K562 (cell line): ENCODE measurements at regions not wholly inside any gene's neighbourhood (a gene's known extent, or its start where the extent isn't known, plus 50 kb on each side); places are given as distances from the start of the nearest gene placed in this dataset.

ENCODE experiments used
- ATAC-seq: fragments of 200-7000 bp; cut with Tn5 transposase; 3 replicates; pipeline ENCODE4 v1.9.1; 2020; ENCODE audit warnings: moderate library complexity
- BruUV-seq: library from RNA; stranded (reverse); fragments of 400-500 nt; replicated peaks from 2 replicates; lab custom pipeline; 2021; lab: Mats Ljungman, UMichigan
- CTCF ChIA-PET: fragments of 300-600 bp; formaldehyde crosslinking; extraction: SDS; loops from one replicate; lab custom pipeline; 2021; ENCODE audit warnings: low intra/inter-chr PET ratio; lab: Yijun Ruan, JAX
- POLR2A ChIA-PET: fragments of 300-600, 350-650 bp; sonication (Branson Sonifier 250); formaldehyde crosslinking; extraction: SDS; loops from one replicate; lab custom pipeline; 2021; ENCODE audit warnings: antibody characterized with exemption, inconsistent platforms; lab: Yijun Ruan, JAX
- DNase-seq, 4 experiments: peaks; one replicate each; pipeline versions ENCODE4 v3.0.0 to v3.0.0-alpha.2; 2011 to 2018; ENCODE audit warnings: low spot score in 3 of 4, mixed read lengths in 3 of 4; ENCODE audit errors: extremely low read depth in 1 of 4
- FAIRE-seq: peaks from 2 replicates; lab custom pipeline; 2011; peaks lifted over from hg19 to GRCh38; lab: Jason Lieb, UNC
- H2AFZ ChIP-seq: 2 replicates; pipeline ENCODE4 v1.6.0; 2011; ENCODE audit warnings: low read depth, low read length, control low read depth, inconsistent platforms
- H3K27ac ChIP-seq: fragments of 200-600 bp; 3 replicates; pipeline ENCODE4 v1.8.0; 2011; ENCODE audit warnings: low read depth, mild to moderate bottlenecking, control low read depth, inconsistent platforms, low read length, moderate library complexity, mixed read lengths; ENCODE audit errors: extremely low read depth
- H3K27me3 ChIP-seq, 2 experiments: fragments of 300-600 bp in 1 of 2; 2 replicates in 1 of 2; 3 replicates in 1 of 2; pipeline versions ENCODE4 v1.6.0 to v1.8.0; 2011; ENCODE audit warnings: inconsistent platforms in 2 of 2, low read length in 2 of 2, mild to moderate bottlenecking in 1 of 2, mixed read lengths in 1 of 2, moderate library complexity in 1 of 2; ENCODE audit not compliant: control insufficient read depth in 2 of 2, insufficient read depth in 2 of 2
- H3K36me3 ChIP-seq: fragments of 300-600 bp; 3 replicates; pipeline ENCODE4 v1.8.0; 2011; ENCODE audit warnings: mild to moderate bottlenecking, low read length, inconsistent platforms; ENCODE audit not compliant: control insufficient read depth, insufficient read depth
- H3K4me1 ChIP-seq, 2 experiments: fragments of 200-600 bp in 1 of 2; replicated peaks in 1 of 2; 2 replicates in 1 of 2; 3 replicates in 1 of 2; pipeline versions ENCODE4 v1.5.1 to v1.8.0; 2011; ENCODE audit warnings: inconsistent platforms in 2 of 2, low read length in 2 of 2, mild to moderate bottlenecking in 1 of 2, mixed read lengths in 1 of 2, moderate library complexity in 1 of 2; ENCODE audit not compliant: control insufficient read depth in 2 of 2, insufficient read depth in 2 of 2
- H3K4me2 ChIP-seq: 2 replicates; pipeline ENCODE4 v1.6.1; 2011; ENCODE audit warnings: low read length, control low read depth, inconsistent platforms, mixed read lengths; ENCODE audit not compliant: insufficient read depth
- H3K4me3 ChIP-seq: fragments of 200-600 bp; sonication (generic), shearing (Covaris generic); 2 replicates; pipeline ENCODE4 v1.5.1; 2016; ENCODE audit warnings: control low read depth, inconsistent platforms
- H3K79me2 ChIP-seq: fragments of 200-600 bp; 3 replicates; pipeline ENCODE4 v1.8.0; 2011; ENCODE audit warnings: low read length, inconsistent platforms; ENCODE audit not compliant: control insufficient read depth, insufficient read depth
- H3K9ac ChIP-seq, 2 experiments: 2 replicates each; pipeline versions ENCODE4 v1.6.0 to v1.6.1; 2011; ENCODE audit warnings: low read depth in 2 of 2, low read length in 2 of 2, control low read depth in 1 of 2, inconsistent platforms in 1 of 2, mild to moderate bottlenecking in 1 of 2, mixed read lengths in 1 of 2; ENCODE audit not compliant: insufficient read depth in 1 of 2
- H3K9me1 ChIP-seq: one replicate; pipeline ENCODE4 v1.6.0; 2011; ENCODE audit warnings: inconsistent platforms, mild to moderate bottlenecking, low read length, moderate library complexity; ENCODE audit not compliant: control insufficient read depth, insufficient read depth
- H3K9me3 ChIP-seq: replicated peaks from 2 replicates; pipeline ENCODE4 v1.5.1; 2011; ENCODE audit warnings: low read depth, low read length, inconsistent platforms; ENCODE audit not compliant: control insufficient read depth, insufficient read depth
- H4K20me1 ChIP-seq: replicated peaks from 2 replicates; pipeline ENCODE4 v1.6.1; 2011; ENCODE audit warnings: low read length, inconsistent platforms, mixed read lengths; ENCODE audit not compliant: control insufficient read depth, insufficient read depth
- E2F4 ChIP-seq: sonication (generic); formaldehyde crosslinking; IDR thresholded peaks from 2 replicates; pipeline ENCODE4 v1.8.0; 2022; ENCODE audit warnings: mild to moderate bottlenecking, low read depth, missing genetic modification reagents
- MAFF ChIP-seq: IDR thresholded peaks from 2 replicates; pipeline ENCODE4 v1.6.1; 2012; ENCODE audit warnings: low read length, improper control_type of control experiment
- MCM5 ChIP-seq: fragments of 450-650 bp; IDR thresholded peaks from 2 replicates; pipeline ENCODE4 v1.6.1; 2016; ENCODE audit warnings: low read depth
- NFIX ChIP-seq: fragments of 250-450 bp; sonication (Bioruptor Pico); IDR thresholded peaks from 2 replicates; pipeline ENCODE4 v1.4.0; 2020; ENCODE audit warnings: low read depth, mild to moderate bottlenecking, moderate library complexity
- NRF1 ChIP-seq, 2 experiments: fragments of 450-650 bp; IDR thresholded peaks in 1 of 2; conservative IDR thresholded peaks in 1 of 2; 2 replicates each; pipeline ENCODE4 v1.6.1; 2014; ENCODE audit warnings: mild to moderate bottlenecking in 2 of 2
- POLR3A ChIP-seq: IDR thresholded peaks from 2 replicates; pipeline ENCODE4 v1.6.1; 2011; ENCODE audit warnings: borderline replicate concordance, mild to moderate bottlenecking, moderate library complexity; ENCODE audit not compliant: insufficient read length, insufficient read depth; ENCODE audit errors: extremely low read depth
- ZNF586 ChIP-seq: fragments of 450-650 bp; formaldehyde crosslinking; conservative IDR thresholded peaks from 2 replicates; pipeline ENCODE4 v1.4.0; 2020; ENCODE audit warnings: mild to moderate bottlenecking, moderate library complexity
- WGBS: fragments of 100-300 bp; shearing (Covaris generic); methylation state at CpG from one replicate; pipeline ENCODE4 v1.1.6; 2016; ENCODE audit warnings: low coverage, mixed read lengths; ENCODE audit not compliant: insufficient coverage; ENCODE audit errors: missing lambda C conversion rate; 5-methylcytosine and 5-hydroxymethylcytosine counted together
- in situ Hi-C: fragments of 300-500 bp; cut with MboI; formaldehyde crosslinking; loops from 4 replicates; pipeline ENCODE4 v1.15.0; 2018; ENCODE audit warnings: inconsistent platforms, mixed read lengths
- intact Hi-C: fragments of 100-400 bp; cut with micrococcal nuclease; formaldehyde crosslinking; loops from 2 replicates; pipeline ENCODE4 v1.14.2; 2022

- ChIA-PET CTCF (no interaction called here), POLR2A (no interaction called here)
- Histone ChIP-seq H3K9ac (no peak overlapping the region), H2AFZ (no peak overlapping the region), H3K27me3 (no peaks in the 10 kb centered on the region), H3K4me3 (no peak overlapping the region), H3K27ac (no peak overlapping the region), H3K4me2 (no peak overlapping the region), H3K9me1 (no peaks in the 10 kb centered on the region), H3K4me1 (no peaks in the 10 kb centered on the region), H3K36me3 (no peaks in the 10 kb centered on the region), H3K79me2 (no peaks in the 10 kb centered on the region), H4K20me1 (no peaks in the 10 kb centered on the region), H3K9me3 (no peaks in the 10 kb centered on the region)
- no TSS peak for BruUV-seq
- WGBS = 0% methylated on average over 3 of the region's 4 CpGs
- in situ Hi-C loops = no loop called here
- FAIRE-seq (no peak), ATAC-seq (no peak), DNase-seq (no peak)
- intact Hi-C loops = no loop called here
- TF ChIP-seq POLR3A = no peak
These were observed 103.6 kb upstream of the FLRT2 start for GRCh38 chr14:85426068-85426935.

DNA sequence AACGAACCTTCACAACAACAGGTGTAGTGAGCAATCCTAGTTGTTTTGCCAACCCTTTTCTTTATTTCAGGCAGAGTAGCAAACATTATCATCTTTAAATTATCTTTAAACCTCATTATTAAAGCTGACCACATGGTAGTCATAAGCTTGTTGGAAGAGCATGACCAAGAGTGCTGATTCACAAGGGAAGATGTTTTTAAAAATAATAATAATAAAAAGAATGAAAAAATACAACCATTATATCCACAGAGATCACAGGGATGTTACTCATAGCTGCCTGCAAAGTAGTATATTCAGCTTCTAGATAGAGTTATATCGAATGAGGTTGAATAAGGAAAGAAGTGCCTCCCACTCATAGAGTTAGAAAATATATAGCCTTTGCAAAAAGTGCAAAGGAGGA, 101.0 kb upstream of the FLRT2 start:
- TF ChIP-seq NFIX (CRISPR knock-in tag) (no peak), MCM5 (no peak), MAFF (no peak), ZNF586 (CRISPR knock-in tag) (no peak), NRF1 (conservative IDR thresholded peaks at IDR 0.05 in 1 of 2, IDR thresholded peaks at IDR 0.05 in 1 of 2) (no peak), E2F4 (CRISPR knock-in tag) (no peak)
- no peaks in the 10 kb centered on the region for H3K27me3 ChIP-seq
- CTCF ChIA-PET = no interaction called here

More for the DNA sequence above, 101.0 kb upstream of the FLRT2 start:
- Histone ChIP-seq H3K9me3 (no peaks in the 10 kb centered on the region), H3K4me1 (no peaks in the 10 kb centered on the region), H3K27ac (no peak overlapping the region), H3K9ac (no peak overlapping the region), H3K36me3 (no peaks in the 10 kb centered on the region), H2AFZ (no peak overlapping the region), H3K79me2 (no peaks in the 10 kb centered on the region), H3K9me1 (no peaks in the 10 kb centered on the region), H3K4me3 (no peak overlapping the region), H4K20me1 (no peaks in the 10 kb centered on the region), H3K4me2 (no peak overlapping the region)
- no TSS peak for BruUV-seq
- DNase-seq = no peak
- WGBS = 6% methylated on average over 2 of the region's 2 CpGs
- ATAC-seq = no peak
- POLR2A ChIA-PET = no interaction called here
- no peak for FAIRE-seq
- in situ Hi-C loops (no loop called here), intact Hi-C loops (no loop called here)
